ENCODE measurements at regions not wholly inside any gene's neighbourhood (a gene's known extent, or its start where the extent isn't known, plus 50 kb on each side); places are given as distances from the start of the nearest gene placed in this dataset.

GRCh38 chr10:83647526-83647925 is 491.8 kb upstream of the GHITM start:
- H3K9me3 ChIP-seq (ENCODE audit: control insufficient read depth in 1 of 2, insufficient read depth in 1 of 2, low read depth in 1 of 2, low read length in 2 of 2), result peaks cover 3 to 13% of the 10 kb centered on the region in 2 experiments; a peak in 2 of 4 replicates
- no peaks in the 10 kb centered on the region for H3K79me2 ChIP-seq (ENCODE audit: insufficient read depth, low read length)
- no peaks in the 10 kb centered on the region for H3K27me3 ChIP-seq (ENCODE audit: insufficient read depth, low read length)
- RAD21 ChIA-PET (ENCODE audit: low non-redundant PET in 1 of 2, low total read pairs in 2 of 2, uncharacterized antibody in 2 of 2, unreplicated experiment in 2 of 2), result no interaction called here
- H3K36me3 ChIP-seq (ENCODE audit: control insufficient read depth in 1 of 2, insufficient read depth in 2 of 2, low read length in 2 of 2), result no peaks in the 10 kb centered on the region
- H3K4me1 ChIP-seq (ENCODE audit: control insufficient read depth in 1 of 2, insufficient read depth in 2 of 2, low read length in 2 of 2), result no peaks in the 10 kb centered on the region
- no peak overlapping the region for H2AFZ ChIP-seq (ENCODE audit: low read depth, low read length, poor library complexity, severe bottlenecking)
- no peaks in the 10 kb centered on the region for H4K20me1 ChIP-seq (ENCODE audit: insufficient read depth)
- ATAC-seq, result no peak
- TF ChIP-seq ZNF274 (IDR thresholded peaks at IDR 0.05; ENCODE audit: low read depth, low read length), result no peak
- no peak for TF ChIP-seq CEBPB (IDR thresholded peaks at IDR 0.05; ENCODE audit: low read depth)
- TF ChIP-seq SP1 (IDR thresholded peaks at IDR 0.05; ENCODE audit: low read depth), result no peak
- no peak for TF ChIP-seq JUND (IDR thresholded peaks at IDR 0.05)
- H3K9me2 ChIP-seq (ENCODE audit: insufficient read depth), result no peaks in the 10 kb centered on the region
- no peak overlapping the region for H3K9ac ChIP-seq (ENCODE audit: low read length)
- no peak overlapping the region for H3K4me3 ChIP-seq (replicated peaks in 1 of 2; ENCODE audit: low read depth in 1 of 2, low read length in 2 of 2)
- intact Hi-C loops (cut with micrococcal nuclease), result no loop called here
- BruUV-seq (replicated peaks), result no TSS peak
- no peak overlapping the region for H3K27ac ChIP-seq (ENCODE audit: low read depth, low read length)
- no peak overlapping the region for H3K4me2 ChIP-seq (ENCODE audit: low read length)
- CTCF ChIA-PET, result no interaction called here
- POLR2A ChIA-PET, result no interaction called here
- DNase-seq (ENCODE audit: low read depth, low spot score), result no peak

- H3K9me2 ChIP-seq (ENCODE audit: insufficient read depth), result no peaks in the 10 kb centered on the region
- H3K27ac ChIP-seq (ENCODE audit: low read depth, low read length), result no peak overlapping the region
- CTCF ChIA-PET, result no interaction called here
- no peak overlapping the region for H3K4me2 ChIP-seq (ENCODE audit: low read length)
- H2AFZ ChIP-seq (ENCODE audit: low read depth, low read length, poor library complexity, severe bottlenecking), result no peak overlapping the region
- POLR2A ChIA-PET, result no interaction called here
- no peaks in the 10 kb centered on the region for H4K20me1 ChIP-seq (ENCODE audit: insufficient read depth)
- H3K79me2 ChIP-seq (ENCODE audit: insufficient read depth, low read length), result no peaks in the 10 kb centered on the region
- no peaks in the 10 kb centered on the region for H3K27me3 ChIP-seq (ENCODE audit: insufficient read depth, low read length)
- DNase-seq (ENCODE audit: low read depth, low spot score) (no peak), ATAC-seq (no peak)
- BruUV-seq (replicated peaks), result no TSS peak
- H3K9me3 ChIP-seq (ENCODE audit: control insufficient read depth in 1 of 2, insufficient read depth in 1 of 2, low read depth in 1 of 2, low read length in 2 of 2), result peaks cover 3 to 13% of the 10 kb centered on the region in 2 experiments; a peak in 2 of 4 replicates
- H3K4me3 ChIP-seq (replicated peaks in 1 of 2; ENCODE audit: low read depth in 1 of 2, low read length in 2 of 2), result no peak overlapping the region
- intact Hi-C loops (cut with micrococcal nuclease), result no loop called here
- H3K4me1 ChIP-seq (ENCODE audit: control insufficient read depth in 1 of 2, insufficient read depth in 2 of 2, low read length in 2 of 2), result no peaks in the 10 kb centered on the region
- TF ChIP-seq EZH2 (IDR thresholded peaks at IDR 0.05) (no peak), POLR2A (IDR thresholded peaks at IDR 0.05; ENCODE audit: borderline replicate concordance, extremely low read depth, insufficient read depth, insufficient read length) (no peak), ELF1 (IDR thresholded peaks at IDR 0.05; ENCODE audit: borderline replicate concordance, low read depth) (no peak), EGR1 (IDR thresholded peaks at IDR 0.05; ENCODE audit: low read depth) (no peak), YY1 (IDR thresholded peaks at IDR 0.05; ENCODE audit: extremely low read depth, insufficient replicate concordance, low read depth, low read length) (no peak), ATF3 (IDR thresholded peaks at IDR 0.05) (no peak), ZNF274 (IDR thresholded peaks at IDR 0.05; ENCODE audit: low read depth, low read length) (no peak), SRF (IDR thresholded peaks at IDR 0.05; ENCODE audit: low read depth) (no peak), EZH2phosphoT487 (IDR thresholded peaks at IDR 0.05; ENCODE audit: borderline replicate concordance) (no peak), CEBPB (IDR thresholded peaks at IDR 0.05; ENCODE audit: low read depth) (no peak), CBX3 (IDR thresholded peaks at IDR 0.05; ENCODE audit: low read depth) (no peak)
- RAD21 ChIA-PET (ENCODE audit: low non-redundant PET in 1 of 2, low total read pairs in 2 of 2, uncharacterized antibody in 2 of 2, unreplicated experiment in 2 of 2), result no interaction called here
- H3K36me3 ChIP-seq (ENCODE audit: control insufficient read depth in 1 of 2, insufficient read depth in 2 of 2, low read length in 2 of 2), result no peaks in the 10 kb centered on the region
- no peak overlapping the region for H3K9ac ChIP-seq (ENCODE audit: low read length)
Observed at GRCh38 chr10:83648201-83648600, 491.1 kb upstream of the GHITM start.

Measured in HCT116 (cell line).